Adrenal gland (tissue), 9 donors: ENCODE measurements at regions not wholly inside any gene's neighbourhood (a gene's known extent, or its start where the extent isn't known, plus 50 kb on each side); places are given as distances from the start of the nearest gene placed in this dataset.

Experiments used
- DNase-seq, 7 donors: peaks; one replicate each; pipeline ENCODE4 v3.0.0-alpha.2; 2019 to 2020
- H3K27ac ChIP-seq, 5 donors: fragments of 200-600 bp; sonication (generic) in 4 of 5; 1 replicate in 3 of 5; 2 replicates in 2 of 5; pipeline versions ENCODE4 v1.5.1 to v1.8.0; 2016 to 2020; ENCODE audit warnings: mild to moderate bottlenecking in 1 of 5
- H3K27me3 ChIP-seq: fragments of 200-600 bp; 2 replicates; pipeline ENCODE4 v1.8.0; 2021
- H3K36me3 ChIP-seq, 2 donors: fragments of 200-600 bp; replicated peaks in 1 of 2; 1 replicate in 1 of 2; 2 replicates in 1 of 2; pipeline versions ENCODE4 v1.5.1 to v1.8.0; 2018 to 2022
- H3K4me1 ChIP-seq, 2 donors: fragments of 200-600 bp; replicated peaks in 1 of 2; 1 replicate in 1 of 2; 2 replicates in 1 of 2; pipeline versions ENCODE4 v1.5.1 to v1.8.0; 2018 to 2021
- H3K4me3 ChIP-seq, 4 donors: fragments of 200-600 bp; sonication (generic) in 3 of 4; one replicate each; pipeline ENCODE4 v1.5.1; 2016 to 2018
- H3K9me3 ChIP-seq, 3 donors: fragments of 200-600 bp; sonication (generic) in 1 of 3; replicated peaks in 1 of 3; 1 replicate in 2 of 3; 2 replicates in 1 of 3; pipeline versions ENCODE4 v1.5.1 to v1.8.0; 2016 to 2021
- CTCF ChIP-seq, 6 experiments: fragments of 450-650 bp in 4 of 6; fragments of 200-600 bp in 2 of 6; sonication (generic) in 1 of 6; IDR thresholded peaks; 1 replicate in 5 of 6; 2 replicates in 1 of 6; pipeline versions ENCODE4 v1.5.1 to v1.8.0; 2016 to 2021; ENCODE audit warnings: antibody characterized with exemption in 6 of 6, mild to moderate bottlenecking in 2 of 6, moderate library complexity in 1 of 6
- POLR2A ChIP-seq, 2 donors: fragments of 450-650 bp; IDR thresholded peaks; one replicate each; pipeline ENCODE4 v1.6.1; 2017; ENCODE audit warnings: antibody characterized with exemption in 2 of 2, mild to moderate bottlenecking in 2 of 2, moderate library complexity in 1 of 2
- WGBS, 4 donors: extraction: QIAGEN DNeasy Blood & Tissue Kit in 2 of 4; methylation state at CpG; one replicate each; pipeline versions ENCODE4 v1.1.5 to v1.1.7; 2013 to 2017; 5-methylcytosine and 5-hydroxymethylcytosine counted together
- intact Hi-C, 2 donors: fragments of 100-400 bp; cut with DNase I; formaldehyde crosslinking; loops; one replicate each; pipeline versions ENCODE4 v1.14.1 to v1.15.0; 2022 to 2023
- donor health status: healthy with polysubstance abuse.
- donor health status: Bipolar disorder and iron deficiency.
- donor health status: DM: yes; HTN: yes; CAD: no.
- donor health status: DM: no; HTN: no; CAD: no.
- donor health status: DM: no; HTN: no; CAD: no.

- no peak overlapping the region for H3K4me3 ChIP-seq
- WGBS, 4 donors = 55 to 68% (median 57%) methylated on average over 2 of the region's 2 CpGs
- no peaks in the 10 kb centered on the region for H3K9me3 ChIP-seq
- TF ChIP-seq CTCF (IDR thresholded peaks at IDR 0.05) (no peak), POLR2A (IDR thresholded peaks at IDR 0.05) (no peak)
- no peak for DNase-seq
- H3K36me3 ChIP-seq = no peaks in the 10 kb centered on the region
- H3K4me1 ChIP-seq = no peaks in the 10 kb centered on the region
- H3K27ac ChIP-seq = no peak overlapping the region
- no peaks in the 10 kb centered on the region for H3K27me3 ChIP-seq
- intact Hi-C loops = no loop called here
Measured at GRCh38 chrX:122500556-122500955, 683.5 kb upstream of the GRIA3 start.

DNA sequence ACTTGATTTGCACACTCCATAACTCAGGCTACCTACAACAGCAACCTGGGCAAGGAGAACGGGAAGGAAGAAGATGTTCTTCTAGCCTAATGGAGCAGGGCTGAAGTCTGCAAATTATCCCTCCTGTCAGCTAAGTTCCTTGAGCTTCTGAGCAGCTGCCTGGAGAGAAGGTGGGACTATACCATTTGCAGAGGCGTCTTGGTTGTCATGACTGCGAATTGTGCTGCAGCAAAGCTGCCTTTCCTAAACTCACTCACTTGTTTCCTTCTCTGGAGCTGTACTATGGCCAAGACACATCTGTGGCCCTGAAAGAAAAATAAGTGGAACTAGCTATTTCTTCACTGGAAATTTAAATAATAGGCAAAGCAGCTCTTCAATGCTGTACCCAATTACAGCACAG, 682.4 kb upstream of the GRIA3 start:
- TF ChIP-seq POLR2A (IDR thresholded peaks at IDR 0.05) (no peak), CTCF (IDR thresholded peaks at IDR 0.05) (no peak)
- H3K36me3 ChIP-seq = no peaks in the 10 kb centered on the region
- intact Hi-C loops = no loop called here
- no peaks in the 10 kb centered on the region for H3K9me3 ChIP-seq
- no peak for DNase-seq
- H3K27me3 ChIP-seq = no peaks in the 10 kb centered on the region
- 42 to 71% (median 59%) methylated on average over 3 of the region's 3 CpGs for WGBS, 4 donors
- H3K27ac ChIP-seq = no peak overlapping the region
- no peak overlapping the region for H3K4me3 ChIP-seq
- H3K4me1 ChIP-seq = no peaks in the 10 kb centered on the region

DNA sequence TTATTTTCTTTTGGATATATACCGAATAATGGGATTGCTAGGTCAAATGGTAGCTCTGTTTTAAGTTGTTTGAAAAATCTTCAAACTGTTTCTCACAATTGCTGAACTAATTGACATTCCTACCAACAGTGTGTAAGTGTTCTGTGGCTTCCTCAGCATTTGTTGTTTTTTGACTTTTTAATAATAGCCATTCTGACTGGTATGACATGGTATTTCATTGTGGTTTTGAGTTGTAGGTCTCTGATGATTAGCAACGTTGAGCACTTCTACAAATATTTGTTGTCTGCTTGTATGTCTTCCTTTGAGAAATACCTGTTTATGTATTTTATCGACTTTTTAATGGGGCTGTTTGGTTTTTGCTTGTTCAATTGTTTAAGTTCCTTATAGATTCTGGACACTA, 680.1 kb upstream of the GRIA3 start:
- intact Hi-C loops = no loop called here
- H3K4me1 ChIP-seq = no peaks in the 10 kb centered on the region
- no peaks in the 10 kb centered on the region for H3K36me3 ChIP-seq
- WGBS, 4 donors = 53 to 73% (median 68%) methylated on average over 3 of the region's 3 CpGs
- H3K27me3 ChIP-seq = no peaks in the 10 kb centered on the region
- H3K9me3 ChIP-seq = no peaks in the 10 kb centered on the region
- DNase-seq = no peak
- no peak for TF ChIP-seq CTCF (IDR thresholded peaks at IDR 0.05)
- TF ChIP-seq POLR2A (IDR thresholded peaks at IDR 0.05) = no peak
- H3K27ac ChIP-seq = no peak overlapping the region
- no peak overlapping the region for H3K4me3 ChIP-seq

- intact Hi-C loops = no loop called here
- no peak for TF ChIP-seq CTCF (IDR thresholded peaks at IDR 0.05)
- TF ChIP-seq POLR2A (IDR thresholded peaks at IDR 0.05) = no peak
- Histone ChIP-seq H3K4me3 (no peak overlapping the region), H3K4me1 (no peaks in the 10 kb centered on the region), H3K27me3 (peaks cover 3% of the 10 kb centered on the region), H3K36me3 (no peaks in the 10 kb centered on the region), H3K27ac (no peak overlapping the region), H3K9me3 (no peaks in the 10 kb centered on the region)
- WGBS, 4 donors = 73 to 96% (median 85%) methylated on average over 3 of the region's 3 CpGs
- DNase-seq = no peak
Measured at GRCh38 chrX:122512561-122513072, 671.5 kb upstream of the GRIA3 start.
